ENCODE measurements at regions not wholly inside any gene's neighbourhood (a gene's known extent, or its start where the extent isn't known, plus 50 kb on each side); places are given as distances from the start of the nearest gene placed in this dataset.

- TF ChIP-seq CTCF (conservative IDR thresholded peaks at IDR 0.05; ENCODE audit: low read depth, low read length) (no peak), POLR2A (IDR thresholded peaks at IDR 0.05; ENCODE audit: low read depth, low read length) (no peak), USF2 (IDR thresholded peaks at IDR 0.05; ENCODE audit: low read depth, low read length) (no peak; the same call in 1 of the 2 replicates), SMC3 (IDR thresholded peaks at IDR 0.05; ENCODE audit: low read depth, low read length) (no peak), FOS (IDR thresholded peaks at IDR 0.05; ENCODE audit: low read depth, low read length) (no peak), CHD1 (IDR thresholded peaks at IDR 0.05; ENCODE audit: low read depth, low read length) (no peak), RAD21 (IDR thresholded peaks at IDR 0.05; ENCODE audit: low read length) (no peak), RFX5 (IDR thresholded peaks at IDR 0.05; ENCODE audit: low read depth, low read length) (no peak), MAZ (IDR thresholded peaks at IDR 0.05; ENCODE audit: borderline replicate concordance, low read depth, low read length) (no peak), CEBPB (IDR thresholded peaks at IDR 0.05; ENCODE audit: low read depth, low read length) (peak; percentile 75; the same call in 1 of the 2 replicates), BHLHE40 (IDR thresholded peaks at IDR 0.05; ENCODE audit: low read depth, low read length) (no peak), MAFK (IDR thresholded peaks at IDR 0.05; ENCODE audit: low read depth, low read length) (no peak), RCOR1 (IDR thresholded peaks at IDR 0.05; ENCODE audit: insufficient replicate concordance, low read length) (no peak), ELK1 (IDR thresholded peaks at IDR 0.05; ENCODE audit: borderline replicate concordance, low read depth, low read length) (no peak)
Measured at GRCh38 chr7:54967377-54967776, 51.4 kb upstream of the EGFR start.

Data from IMR-90 (cell line).